HEK293 (cell line): ENCODE measurements at regions not wholly inside any gene's neighbourhood (a gene's known extent, or its start where the extent isn't known, plus 50 kb on each side); places are given as distances from the start of the nearest gene placed in this dataset.

Experiments used
- CTCF ChIA-PET: fragments of 350-600 bp; formaldehyde crosslinking; extraction: SDS; loops from one replicate; lab custom pipeline; 2021; ENCODE audit warnings: antibody characterized with exemption; lab: Yijun Ruan, JAX
- POLR2A ChIA-PET: fragments of 300-600 bp; formaldehyde crosslinking; extraction: SDS; loops from one replicate; lab custom pipeline; 2020; ENCODE audit warnings: antibody characterized with exemption, inconsistent platforms; lab: Yijun Ruan, JAX
- H3K27ac ChIP-seq: fragments of 200-500 bp; sonication (Bioruptor generic); 2 replicates; pipeline ENCODE4 v1.5.1; 2014; ENCODE audit warnings: low read depth, low read length, control low read depth, inconsistent platforms; ENCODE audit errors: extremely low read depth
- H3K36me3 ChIP-seq, 2 experiments: fragments of 200-500 bp in 1 of 2; sonication (Bioruptor generic) in 1 of 2; 1 replicate in 1 of 2; 2 replicates in 1 of 2; pipeline ENCODE4 v1.5.1; 2014 to 2017; ENCODE audit warnings: inconsistent platforms in 2 of 2, low read length in 2 of 2; ENCODE audit not compliant: control insufficient read depth in 2 of 2, insufficient read depth in 1 of 2
- H3K4me1 ChIP-seq: fragments of 200-500 bp; sonication (Bioruptor generic); 2 replicates; pipeline ENCODE4 v1.5.1; 2014; ENCODE audit warnings: mild to moderate bottlenecking, low read length, inconsistent platforms; ENCODE audit not compliant: control insufficient read depth, insufficient read depth
- H3K4me3 ChIP-seq: 2 replicates; pipeline ENCODE4 v1.5.1; 2011; ENCODE audit warnings: low read depth, mild to moderate bottlenecking, control low read depth, low read length, moderate library complexity
- H3K9me3 ChIP-seq: fragments of 200-500 bp; sonication (Bioruptor generic); 2 replicates; pipeline ENCODE4 v1.5.1; 2014; ENCODE audit warnings: low read depth, low read length, inconsistent platforms; ENCODE audit not compliant: control insufficient read depth, insufficient read depth
- GLI2 ChIP-seq: fragments of 450-650 bp; formaldehyde crosslinking; IDR thresholded peaks from 2 replicates; pipeline ENCODE4; 2017; ENCODE audit warnings: missing biosample characterization, missing genetic modification characterization, low read depth, borderline replicate concordance
- GLIS2 ChIP-seq: fragments of 450-650 bp; formaldehyde crosslinking; IDR thresholded peaks from 2 replicates; pipeline ENCODE4 v1.5.1; 2016; ENCODE audit warnings: missing biosample characterization, missing genetic modification characterization
- HOXC10 ChIP-seq: sonication (generic); formaldehyde crosslinking; IDR thresholded peaks from 2 replicates; pipeline ENCODE4 v1.8.1; 2023; ENCODE audit warnings: mild to moderate bottlenecking, missing genetic modification reagents
- KLF8 ChIP-seq: fragments of 450-650 bp; formaldehyde crosslinking; IDR thresholded peaks from 2 replicates; pipeline ENCODE4 v1.5.1; 2016; ENCODE audit warnings: missing biosample characterization, missing genetic modification characterization
- OVOL3 ChIP-seq: fragments of 450-650 bp; formaldehyde crosslinking; IDR thresholded peaks from 2 replicates; pipeline ENCODE4 v1.5.1; 2016; ENCODE audit warnings: missing biosample characterization, missing genetic modification characterization
- PRDM4 ChIP-seq: fragments of 450-650 bp; formaldehyde crosslinking; IDR thresholded peaks from 2 replicates; pipeline ENCODE4 v1.5.1; 2017; ENCODE audit warnings: missing biosample characterization, missing genetic modification characterization
- TRIM28 ChIP-seq: IDR thresholded peaks from 2 replicates; pipeline ENCODE4 v1.6.1; 2011; ENCODE audit warnings: low read length, control low read depth, borderline replicate concordance
- ZBTB17 ChIP-seq: fragments of 450-650 bp; formaldehyde crosslinking; IDR thresholded peaks from 2 replicates; pipeline ENCODE4 v1.5.1; 2016; ENCODE audit warnings: missing biosample characterization, missing genetic modification characterization
- ZNF10 ChIP-seq: fragments of 450-650 bp; formaldehyde crosslinking; IDR thresholded peaks from 2 replicates; pipeline ENCODE4 v1.5.1; 2017; ENCODE audit warnings: missing biosample characterization, missing genetic modification characterization
- ZNF157 ChIP-seq: fragments of 450-650 bp; formaldehyde crosslinking; IDR thresholded peaks from 2 replicates; pipeline ENCODE4 v1.5.1; 2016; ENCODE audit warnings: missing biosample characterization, missing genetic modification characterization
- ZNF214 ChIP-seq: fragments of 450-650 bp; formaldehyde crosslinking; IDR thresholded peaks from 2 replicates; pipeline ENCODE4 v1.5.1; 2017; ENCODE audit warnings: missing biosample characterization, mild to moderate bottlenecking, missing genetic modification characterization, borderline replicate concordance
- ZNF280D ChIP-seq: fragments of 450-650 bp; formaldehyde crosslinking; IDR thresholded peaks from 2 replicates; pipeline ENCODE4 v1.5.1; 2016; ENCODE audit warnings: missing biosample characterization, missing genetic modification characterization
- ZNF354C ChIP-seq: fragments of 450-650 bp; formaldehyde crosslinking; IDR thresholded peaks from 2 replicates; pipeline ENCODE4 v1.5.1; 2016; ENCODE audit warnings: missing biosample characterization, missing genetic modification characterization, low read depth, borderline replicate concordance
- ZNF449 ChIP-seq: fragments of 450-650 bp; formaldehyde crosslinking; IDR thresholded peaks from 2 replicates; pipeline ENCODE4 v1.5.1; 2017; ENCODE audit warnings: missing biosample characterization, mild to moderate bottlenecking, missing genetic modification characterization, moderate library complexity
- ZNF548 ChIP-seq: fragments of 450-650 bp; formaldehyde crosslinking; IDR thresholded peaks from 2 replicates; pipeline ENCODE4 v1.5.1; 2016; ENCODE audit warnings: missing biosample characterization, missing genetic modification characterization
- ZNF549 ChIP-seq: fragments of 450-650 bp; IDR thresholded peaks from 2 replicates; pipeline ENCODE4 v1.5.1; 2018; ENCODE audit warnings: missing biosample characterization, missing genetic modification characterization, mild to moderate bottlenecking, inconsistent platforms, moderate library complexity
- ZNF555 ChIP-seq: fragments of 450-650 bp; formaldehyde crosslinking; conservative IDR thresholded peaks from 2 replicates; pipeline ENCODE4 v1.5.1; 2017; ENCODE audit warnings: missing biosample characterization, mild to moderate bottlenecking, missing genetic modification characterization, inconsistent platforms

GRCh38 chr5:88370824-88371223, 102.2 kb upstream of the TMEM161B start (continued):
- TF ChIP-seq ZNF280D (tag by site-specific recombination) (no peak), ZNF449 (no peak), ZNF157 (tag by site-specific recombination) (no peak), ZNF354C (no peak), GLI2 (no peak), TRIM28 (no peak)

- Histone ChIP-seq H3K36me3 (no peaks in the 10 kb centered on the region), H3K4me1 (no peaks in the 10 kb centered on the region), H3K9me3 (no peaks in the 10 kb centered on the region), H3K27ac (no peak overlapping the region), H3K4me3 (no peak overlapping the region)
- POLR2A ChIA-PET: no interaction called here
- TF ChIP-seq ZNF10 (tag by site-specific recombination): no peak
- TF ChIP-seq ZBTB17 (tag by site-specific recombination): no peak
- no peak for TF ChIP-seq ZNF548
- no peak for TF ChIP-seq PRDM4
- no peak for TF ChIP-seq KLF8
- no peak for TF ChIP-seq HOXC10 (CRISPR knock-in tag)
- CTCF ChIA-PET: no interaction called here
These were observed 99.6 kb upstream of the TMEM161B start for GRCh38 chr5:88368201-88368600.

GRCh38 chr5:88364991-88365390, 96.3 kb upstream of the TMEM161B start:
- Histone ChIP-seq H3K27ac (no peak overlapping the region), H3K4me1 (no peaks in the 10 kb centered on the region), H3K36me3 (no peaks in the 10 kb centered on the region), H3K4me3 (no peak overlapping the region), H3K9me3 (no peaks in the 10 kb centered on the region)
- ChIA-PET CTCF (no interaction called here), POLR2A (no interaction called here)
- TF ChIP-seq OVOL3: no peak
- no peak for TF ChIP-seq ZNF555
- no peak for TF ChIP-seq GLIS2
- no peak for TF ChIP-seq ZNF549
- no peak for TF ChIP-seq ZNF214 (tag by site-specific recombination)
